ENCODE measurements at regions not wholly inside any gene's neighbourhood (a gene's known extent, or its start where the extent isn't known, plus 50 kb on each side); places are given as distances from the start of the nearest gene placed in this dataset.
"Not testable (repeated sequence)": the region's sequence is repeated elsewhere in the genome, so short reads cannot be mapped to it uniquely, and the experiment has no call there.

DNA sequence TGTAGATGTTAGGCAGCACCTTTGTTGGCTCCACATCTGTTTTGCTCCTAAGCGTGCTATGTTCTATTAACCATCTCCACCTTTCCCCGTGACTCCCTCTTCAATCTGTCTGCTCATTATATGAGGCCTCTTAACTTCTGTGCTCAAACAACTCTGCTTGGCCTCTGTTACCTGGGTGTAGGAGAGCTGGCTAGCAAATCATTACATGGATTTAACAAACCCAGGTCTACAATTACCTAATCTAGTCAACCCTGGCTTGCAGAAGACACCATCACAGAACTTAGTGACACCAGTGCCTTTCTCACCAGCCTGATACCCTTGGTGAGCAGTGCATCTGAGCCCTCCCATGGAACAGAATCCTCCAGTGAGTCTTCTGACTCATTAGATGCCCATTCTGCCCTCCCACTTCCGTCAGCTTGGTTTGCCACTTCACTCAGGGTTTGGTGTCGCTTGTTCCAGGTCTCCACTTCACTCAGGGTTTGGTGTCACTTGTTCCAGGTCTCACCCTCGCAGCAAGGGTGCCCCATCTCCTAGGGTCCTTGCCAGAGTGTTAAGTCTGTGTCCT is 92.0 kb upstream of the KIF26B start:
- DNase-seq (ENCODE audit: low spot score) (no peak), FAIRE-seq (no peak)

DNA sequence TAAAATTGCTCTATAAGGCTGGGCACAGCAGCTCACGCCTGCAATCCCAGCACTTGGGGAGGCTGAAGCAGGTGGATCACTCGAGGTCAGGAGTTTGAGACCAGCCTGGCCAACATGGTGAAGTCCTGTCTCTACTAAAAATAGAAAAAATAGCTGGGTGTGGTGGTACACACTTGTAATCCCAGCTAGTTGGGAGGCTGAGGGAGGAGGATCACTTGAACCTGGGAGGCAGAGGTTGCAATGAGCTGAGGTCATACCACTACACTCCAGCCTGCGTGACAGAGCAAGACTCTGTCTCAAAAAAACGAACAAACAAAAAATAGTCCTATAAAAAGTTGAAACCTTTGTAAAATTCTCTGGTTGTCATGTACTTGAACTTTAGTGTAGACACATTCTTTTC is 93.0 kb upstream of the KIF26B start:
- DNase-seq (ENCODE audit: low spot score); FAIRE-seq: not testable (repeated sequence)

DNA sequence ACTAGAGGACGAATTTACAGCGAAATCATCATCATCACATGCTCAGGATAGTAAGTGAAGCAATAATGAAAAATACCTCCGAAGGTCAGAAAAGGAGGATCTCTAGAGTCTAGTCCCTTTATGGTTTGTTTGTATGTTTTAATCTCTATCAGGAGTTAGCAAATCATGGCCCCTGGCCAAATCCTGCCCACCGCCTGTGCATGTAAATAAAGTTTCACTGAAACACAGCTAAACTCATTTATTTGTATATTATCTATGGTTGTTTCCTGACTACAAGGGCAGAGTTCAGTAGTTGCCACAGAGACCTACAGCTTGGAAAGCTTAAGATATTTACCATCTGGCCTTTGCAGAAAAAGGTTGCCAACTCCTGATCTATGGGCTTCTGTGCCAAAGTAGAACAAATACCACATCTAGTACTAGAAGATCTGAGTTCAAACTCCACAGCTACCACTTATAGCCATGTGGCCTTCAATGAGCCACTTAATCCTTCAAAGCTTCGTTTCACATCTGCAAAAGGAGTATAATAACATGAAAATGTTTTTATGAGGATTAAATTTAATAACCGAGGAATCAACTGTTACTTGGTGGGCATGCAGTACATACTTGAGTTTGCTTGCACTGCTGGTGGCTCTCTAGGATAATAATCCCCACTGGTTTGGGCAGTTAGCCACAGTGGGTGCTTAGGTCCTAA is 94.0 kb upstream of the KIF26B start:
- no peak for FAIRE-seq
- no peak for DNase-seq (ENCODE audit: low spot score)

DNA sequence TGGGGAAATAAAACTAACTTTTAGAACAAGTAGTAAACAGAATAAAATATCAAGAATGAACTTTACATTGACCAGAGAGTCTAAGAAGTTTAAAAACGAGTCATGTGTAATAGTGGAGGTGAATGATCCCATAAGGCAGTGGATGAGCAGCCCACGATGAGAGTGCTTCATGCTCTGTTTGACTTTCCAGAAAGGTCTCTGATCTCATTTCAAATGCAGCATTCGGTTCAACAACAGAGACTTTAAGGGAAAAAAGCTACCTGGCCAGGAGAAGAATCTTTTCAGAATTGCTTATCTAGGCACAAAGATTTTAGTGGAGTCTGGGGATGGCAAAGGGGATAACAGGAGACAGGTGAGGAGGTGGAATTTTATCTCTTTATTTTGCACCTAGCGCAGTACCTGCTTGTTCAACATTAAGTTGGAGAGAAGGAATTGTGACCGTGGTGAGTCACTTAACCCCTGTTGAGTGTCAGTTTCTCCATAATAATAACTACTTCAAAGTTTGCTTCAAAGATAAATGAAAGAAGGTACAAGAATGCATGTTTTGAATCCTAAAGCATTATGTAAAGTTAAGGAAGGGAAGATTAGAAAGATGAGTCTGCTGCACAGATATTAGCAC is 94.9 kb upstream of the KIF26B start:
- DNase-seq (ENCODE audit: low spot score), result no peak
- no peak for FAIRE-seq

DNA sequence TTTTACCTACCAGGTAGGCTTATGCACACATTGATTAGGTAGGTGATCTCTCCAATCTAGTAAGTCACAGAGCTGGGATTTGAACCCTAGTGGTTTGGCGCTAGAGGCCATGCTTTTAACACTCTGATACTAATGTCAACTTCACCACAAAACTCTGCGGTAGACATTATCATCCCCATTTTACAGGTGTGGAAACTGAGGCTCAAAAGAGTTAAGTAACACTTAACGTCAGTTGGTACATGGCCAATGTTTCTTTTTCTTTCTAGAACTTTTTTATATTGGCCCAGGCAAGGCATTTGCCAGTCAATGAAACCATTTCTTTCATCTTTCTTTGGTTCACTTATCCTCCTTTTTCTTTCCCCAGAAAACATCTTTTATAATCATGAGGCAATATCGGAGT is 95.9 kb upstream of the KIF26B start:
- no peak for FAIRE-seq
- no peak for DNase-seq (ENCODE audit: low spot score)

DNA sequence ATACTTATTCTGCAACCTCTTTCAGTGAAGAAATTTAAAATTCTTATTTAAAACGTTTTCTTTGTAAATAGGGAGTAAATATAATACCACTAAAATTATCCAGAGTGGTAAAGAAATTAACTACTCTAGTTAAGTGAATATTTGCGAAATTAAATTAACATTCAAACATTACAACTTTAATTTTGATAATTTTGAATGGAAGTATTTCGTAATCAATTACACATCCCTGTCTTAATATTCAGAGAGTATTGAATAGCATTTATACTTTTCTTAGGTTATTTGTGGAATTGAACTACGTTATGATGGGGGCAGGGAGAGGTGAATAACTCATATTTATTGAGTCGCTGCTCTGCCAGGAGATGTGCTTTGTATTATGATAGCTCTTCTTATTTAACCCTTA is 96.3 kb upstream of the KIF26B start:
- no peak for FAIRE-seq
- no peak for DNase-seq (ENCODE audit: low spot score)

DNA sequence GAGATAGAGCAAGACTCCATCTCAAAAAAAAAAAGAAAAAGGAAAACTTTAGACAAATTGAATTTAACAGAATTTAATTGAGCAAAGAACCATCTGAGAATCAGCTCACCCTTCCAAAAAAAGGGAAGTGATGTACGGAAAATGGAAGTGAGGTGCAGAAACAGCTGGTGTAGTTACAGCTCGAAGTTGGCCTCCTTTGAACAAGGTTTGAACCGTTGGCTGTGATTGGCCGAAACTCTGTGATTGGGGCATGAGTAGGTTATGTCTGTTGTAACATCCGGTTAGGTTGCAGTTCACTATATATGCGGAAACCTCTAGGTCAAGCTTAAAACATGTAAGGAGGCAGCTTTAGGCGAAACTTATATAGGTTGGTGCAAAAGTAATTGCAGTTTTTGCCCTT is 97.9 kb upstream of the KIF26B start:
- FAIRE-seq, result no peak
- no peak for DNase-seq (ENCODE audit: low spot score)

DNA sequence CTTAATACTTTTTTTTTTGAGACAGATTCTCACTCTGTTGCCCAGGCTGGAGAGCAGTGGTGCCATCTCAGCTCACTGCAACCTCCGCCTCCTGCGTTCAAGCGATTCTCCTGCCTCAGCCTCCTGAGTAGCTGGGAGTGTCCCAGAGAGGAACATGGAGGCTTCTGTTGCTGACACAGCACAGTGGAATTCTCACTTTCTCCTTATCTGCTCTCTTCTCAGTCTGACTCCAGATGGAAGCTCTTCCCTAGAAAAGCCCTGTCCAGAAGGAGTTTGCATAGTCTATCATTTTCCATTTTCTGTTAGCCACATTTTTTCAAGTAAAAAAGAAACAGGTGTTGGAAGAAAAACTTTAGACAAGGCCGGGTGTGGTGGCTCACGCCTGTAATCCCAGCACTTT is 98.5 kb upstream of the KIF26B start:
- DNase-seq (ENCODE audit: low spot score), result not testable (repeated sequence)

DNA sequence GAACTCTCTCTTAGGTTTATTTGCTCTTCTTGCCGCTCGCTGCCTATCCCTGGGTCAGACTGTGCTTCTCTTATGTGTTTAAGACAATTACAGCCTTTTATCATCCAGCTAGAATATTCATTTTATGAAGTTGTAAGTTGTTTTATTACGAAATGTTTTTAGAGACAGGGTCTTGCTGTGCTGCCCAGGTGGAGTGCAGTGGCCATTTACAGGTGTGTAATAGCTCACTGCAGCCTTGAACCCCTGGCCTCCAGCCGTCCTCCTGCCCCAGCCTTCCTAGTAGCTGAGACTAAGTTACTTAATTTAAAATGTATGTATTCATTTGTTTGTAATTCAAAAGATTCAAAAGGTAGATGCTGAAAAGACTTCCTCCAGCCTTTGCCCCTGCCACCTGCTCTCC is 99.0 kb upstream of the KIF26B start:
- no peak for DNase-seq (ENCODE audit: low spot score)
- FAIRE-seq, result no peak

More for the DNA sequence above, 98.5 kb upstream of the KIF26B start:
- not testable (repeated sequence) for FAIRE-seq

DNA sequence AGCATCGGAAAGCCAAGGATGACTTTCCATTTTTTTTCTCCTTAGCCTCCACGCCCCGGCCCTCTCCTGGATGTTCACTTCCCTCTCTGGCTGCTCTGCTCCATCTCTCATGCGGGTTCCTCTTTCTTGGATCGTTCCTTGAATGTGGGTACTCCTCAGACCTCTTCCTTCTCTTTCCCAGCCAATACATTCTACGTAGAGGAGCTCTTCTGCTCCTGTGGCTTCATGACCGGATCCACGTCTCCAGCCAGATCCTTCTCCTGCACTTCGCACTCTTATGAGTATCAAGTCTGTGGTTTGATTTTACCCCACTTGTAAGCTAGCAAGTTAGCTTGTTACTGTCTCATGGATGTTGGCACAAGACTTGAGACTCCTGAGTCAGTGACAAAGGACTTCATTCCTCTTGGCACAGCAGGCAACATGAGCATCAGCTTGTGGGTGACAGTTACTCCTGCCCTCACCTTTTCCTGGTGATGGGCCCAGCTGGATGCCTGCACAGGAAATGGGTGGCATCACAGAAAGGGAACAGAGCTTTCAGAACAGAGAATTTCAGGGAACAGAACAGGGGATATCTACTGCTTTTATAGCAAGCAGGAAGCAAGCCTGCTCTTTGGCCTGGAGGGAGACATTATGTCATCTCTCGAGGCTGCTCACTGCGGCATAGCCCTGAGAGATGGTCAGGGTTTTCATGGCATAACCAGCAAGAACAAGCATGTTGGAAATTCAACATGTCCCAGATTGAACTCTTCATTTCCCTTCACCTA is 100.1 kb upstream of the KIF26B start:
- FAIRE-seq (no peak), DNase-seq (ENCODE audit: low spot score) (no peak)

DNA sequence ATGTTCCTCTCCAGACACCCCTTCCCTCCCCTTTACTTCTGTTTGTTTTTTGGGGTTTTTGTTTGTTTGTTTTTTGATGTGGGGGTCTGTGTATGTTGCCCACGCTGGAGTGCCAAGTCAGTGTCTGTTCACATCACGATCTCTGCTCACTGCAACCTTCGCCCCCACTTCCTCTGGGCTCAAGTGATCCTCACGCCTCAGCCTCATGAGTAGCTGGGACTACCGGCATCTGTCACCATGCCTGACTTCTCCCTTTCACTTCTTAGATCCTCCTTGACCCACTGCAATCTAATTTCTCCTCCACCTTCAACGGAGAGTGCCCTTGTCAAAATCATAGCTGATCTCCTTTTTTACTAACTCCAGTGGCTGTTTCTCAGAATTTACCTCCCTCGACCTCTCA is 100.7 kb upstream of the KIF26B start:
- FAIRE-seq (no peak), DNase-seq (ENCODE audit: low spot score) (no peak)

DNA sequence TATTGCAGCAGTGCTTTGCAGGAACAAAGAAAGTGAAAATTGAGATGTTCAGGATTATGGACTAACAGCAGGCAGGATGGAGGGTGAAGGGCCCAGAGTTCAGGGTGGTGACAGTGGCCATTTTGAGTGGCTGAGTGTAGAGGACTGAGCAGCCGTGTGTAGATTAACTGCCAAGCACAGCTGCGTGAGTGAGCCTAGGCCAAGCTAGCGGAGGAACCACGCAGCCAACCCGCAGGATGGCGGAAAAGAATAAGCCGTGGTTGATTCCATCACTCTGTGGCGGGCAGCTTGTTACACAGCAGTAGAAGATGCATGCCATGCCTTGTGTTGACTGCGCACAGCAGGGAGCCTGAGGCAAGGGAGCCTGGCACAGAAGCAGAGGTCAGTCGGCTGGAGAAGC is 102.5 kb upstream of the KIF26B start:
- DNase-seq (ENCODE audit: low spot score), result no peak
- no peak for FAIRE-seq

DNA sequence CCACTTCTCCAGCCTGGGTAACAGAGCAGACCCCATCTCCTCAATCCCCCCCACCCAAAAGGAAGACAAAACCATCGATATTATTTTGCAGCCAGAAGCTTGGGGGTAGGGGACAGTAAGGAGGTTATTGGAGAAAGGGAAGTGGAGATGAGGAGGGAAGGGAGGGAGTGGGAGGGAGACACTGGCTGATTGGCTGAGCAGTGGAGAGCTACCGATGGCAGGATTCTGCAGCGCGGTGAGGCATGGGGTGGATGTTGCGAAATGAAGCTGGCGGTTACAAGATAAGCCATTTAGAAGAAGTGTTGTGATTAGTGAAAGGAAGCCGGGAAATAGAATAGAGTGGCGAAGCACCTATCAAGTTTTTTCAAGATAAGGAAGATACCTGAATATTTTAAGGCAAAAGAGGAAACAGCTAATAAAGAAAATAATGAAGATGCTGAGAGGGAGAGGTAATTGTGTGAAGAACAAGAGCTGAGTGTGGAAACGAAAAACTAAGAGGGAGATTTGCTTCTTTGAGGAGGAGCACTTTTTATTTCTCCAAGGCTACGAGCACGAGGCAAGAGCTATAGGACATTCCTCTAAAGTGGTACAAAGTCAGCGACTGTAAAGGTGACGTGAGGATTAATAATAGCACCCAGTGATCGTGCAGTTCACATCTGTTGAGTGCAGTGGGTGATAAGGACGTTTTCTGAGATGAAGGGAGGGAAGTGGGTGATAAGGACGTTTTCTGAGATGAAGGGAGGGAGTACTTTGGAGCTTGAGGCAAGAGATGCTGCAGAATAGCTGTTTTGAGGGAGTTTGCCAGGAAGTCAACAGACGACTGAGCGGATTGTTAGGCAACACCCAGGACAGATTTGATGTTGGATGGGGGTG is 103.2 kb upstream of the KIF26B start:
- FAIRE-seq, result no peak
- DNase-seq (ENCODE audit: low spot score), result no peak

DNA sequence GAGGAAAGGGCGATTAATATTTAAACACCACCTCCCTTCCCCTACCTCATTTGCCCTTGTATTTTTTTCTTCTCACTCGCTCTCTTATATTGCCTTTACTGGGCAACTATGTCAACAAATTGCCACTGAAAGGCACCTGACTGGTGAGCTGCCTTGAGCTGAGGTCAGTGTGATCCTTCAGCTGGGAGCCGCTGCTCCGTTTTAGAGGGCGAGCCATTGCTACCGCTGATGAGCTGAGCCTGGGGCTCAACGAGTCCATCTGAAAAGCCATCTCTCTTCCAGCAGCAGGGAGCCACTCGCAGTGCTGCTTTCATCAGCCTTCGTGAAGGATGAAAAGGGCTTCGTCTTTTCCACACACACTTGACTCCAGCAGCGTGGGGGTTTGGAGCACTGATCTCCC is 108.0 kb upstream of the KIF26B start:
- FAIRE-seq (no peak), DNase-seq (ENCODE audit: low spot score) (no peak)

DNA sequence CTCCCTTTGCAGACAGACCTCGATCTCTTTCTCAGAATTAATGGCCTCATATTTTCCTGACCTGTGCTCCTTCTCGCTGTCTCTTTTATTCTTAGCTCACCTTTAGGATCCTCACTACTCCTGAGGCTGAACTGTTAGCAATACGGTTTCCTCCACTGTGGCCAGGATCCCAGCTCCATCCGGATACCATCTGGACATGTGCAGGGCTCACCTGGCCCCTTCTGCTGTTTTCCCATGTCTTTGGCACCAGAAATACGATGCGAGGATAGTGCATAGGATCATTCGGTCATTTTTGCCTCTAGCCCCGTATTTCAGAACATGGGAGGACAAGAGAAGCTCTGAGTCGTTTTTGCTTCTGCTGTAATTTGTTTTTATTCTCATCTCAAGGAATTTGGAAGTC is 108.5 kb upstream of the KIF26B start:
- no peak for FAIRE-seq

DNA sequence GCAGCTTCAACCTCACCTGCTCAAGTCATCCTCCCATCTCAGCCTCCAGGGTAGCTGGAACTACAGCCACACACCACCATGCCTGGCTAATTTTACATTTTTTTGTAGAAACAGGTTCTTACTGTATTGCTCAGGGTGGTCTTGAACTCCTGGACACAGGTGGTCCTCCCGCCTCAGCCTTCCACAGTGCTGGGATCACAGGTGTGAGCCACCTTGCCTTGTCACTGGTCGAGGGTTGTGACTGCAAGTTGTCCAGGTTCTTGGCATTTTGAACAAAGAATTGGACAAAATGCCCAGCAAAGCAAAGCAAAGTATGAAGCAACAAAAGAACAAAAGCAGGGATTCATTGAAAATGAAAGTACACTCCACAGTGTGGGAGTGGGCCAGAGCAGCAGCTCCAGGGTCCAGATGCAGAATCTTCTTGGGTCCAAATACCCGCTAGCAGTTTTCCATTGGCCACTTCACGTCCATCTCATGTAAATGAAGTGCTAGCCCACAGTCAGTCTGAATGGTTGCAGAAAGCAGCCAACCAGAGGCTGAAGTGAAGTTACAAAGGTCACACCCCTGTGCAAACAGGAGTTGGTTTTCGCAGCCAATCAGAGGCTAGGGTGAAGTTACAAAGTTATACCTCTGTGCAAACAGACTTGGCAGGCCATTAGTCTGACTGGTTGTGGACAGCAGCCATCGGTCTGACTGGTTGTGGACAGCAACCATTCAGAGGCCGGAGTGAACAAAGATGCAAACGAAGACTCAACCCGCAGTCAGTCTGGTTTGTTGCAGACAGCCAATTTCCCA is 109.5 kb upstream of the KIF26B start:
- FAIRE-seq (no peak), DNase-seq (ENCODE audit: low spot score) (no peak)

More for the DNA sequence above, 108.5 kb upstream of the KIF26B start:
- DNase-seq (ENCODE audit: low spot score), result no peak

DNA sequence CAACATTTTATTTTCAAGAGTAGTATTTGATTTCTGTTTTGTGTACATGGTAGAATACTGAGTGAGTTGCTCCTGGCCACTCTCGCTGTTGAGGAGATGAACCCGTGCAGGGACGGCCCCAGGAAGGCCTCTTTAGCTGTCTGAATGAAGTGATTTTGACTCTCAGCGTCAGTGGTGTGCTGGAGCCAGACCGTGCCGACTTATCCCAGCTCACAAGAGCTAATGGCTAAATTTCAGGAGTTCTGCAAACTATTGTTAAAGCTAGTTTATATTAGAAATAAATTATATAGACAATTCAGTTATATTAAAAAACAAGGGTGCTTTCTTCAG is 111.2 kb upstream of the KIF26B start:
- DNase-seq (ENCODE audit: low spot score), result no peak
- no peak for FAIRE-seq

DNA sequence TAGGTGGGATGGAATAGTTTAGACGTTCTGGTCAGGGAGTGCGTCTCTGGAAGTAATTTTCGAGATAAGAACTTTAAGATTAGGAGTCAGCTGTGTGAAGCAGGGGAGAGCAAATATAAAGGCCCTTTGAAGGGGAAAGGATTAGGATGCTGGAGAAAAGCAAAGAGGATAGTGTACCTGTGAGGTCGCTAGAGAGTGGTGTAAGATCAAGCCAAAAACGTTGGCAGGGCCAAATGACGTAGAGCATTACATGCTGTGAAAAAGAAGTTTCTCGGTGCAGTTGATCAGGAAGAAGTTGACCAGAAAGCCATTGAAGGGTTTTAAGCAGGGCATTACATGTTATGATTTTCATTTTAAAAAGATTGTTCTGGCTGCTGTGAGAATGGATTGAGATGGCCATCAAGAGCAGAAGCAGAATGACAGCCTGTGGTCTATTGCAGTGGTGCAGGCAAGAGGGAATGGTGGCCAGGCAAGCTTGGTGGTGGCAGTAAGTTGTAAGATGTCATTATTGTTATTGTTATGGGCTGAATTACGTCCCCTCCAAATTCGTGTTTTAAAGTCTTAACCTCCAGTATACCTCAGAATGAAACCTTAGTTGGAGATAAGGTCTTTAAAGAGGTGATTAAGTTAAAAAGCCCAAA is 113.6 kb upstream of the KIF26B start:
- FAIRE-seq (no peak), DNase-seq (ENCODE audit: low spot score) (no peak)

DNA sequence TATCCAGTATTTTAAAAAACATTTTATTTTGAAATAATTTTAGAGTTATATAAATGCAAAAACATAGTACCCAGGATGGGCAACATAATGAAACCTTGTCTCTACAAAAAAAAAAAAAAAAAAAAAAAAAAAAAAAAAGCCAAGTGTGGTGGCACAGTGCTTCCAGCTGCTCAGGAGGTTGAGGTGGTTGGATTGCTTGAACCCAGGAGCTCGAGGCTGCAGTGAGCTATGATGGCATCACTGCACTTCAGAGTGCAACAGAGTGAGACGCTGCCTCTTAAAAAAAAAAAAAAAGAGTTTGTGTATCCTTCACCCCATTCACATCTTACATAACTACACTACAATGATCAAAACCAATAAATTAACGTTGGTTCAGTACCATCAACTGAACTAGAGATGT is 115.6 kb upstream of the KIF26B start:
- no peak for FAIRE-seq
- no peak for DNase-seq (ENCODE audit: low spot score)

DNA sequence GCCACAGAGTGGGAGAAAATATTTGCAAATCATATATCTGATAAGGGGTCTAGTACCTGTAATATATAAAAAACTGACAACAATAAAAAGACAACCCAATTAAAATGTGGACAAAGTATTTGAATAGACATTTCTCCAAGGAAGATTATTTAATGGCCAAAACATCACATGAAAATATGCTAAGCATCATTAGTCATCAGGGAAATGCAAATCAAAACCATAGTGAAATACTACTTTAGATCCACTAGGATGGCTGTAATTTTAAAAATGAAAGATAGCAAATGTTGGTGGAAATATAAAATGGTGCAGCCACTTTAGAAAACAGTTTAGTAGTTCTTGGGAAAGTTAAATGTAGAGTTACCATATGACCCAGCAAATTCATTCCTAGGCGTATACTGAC is 118.7 kb upstream of the KIF26B start:
- FAIRE-seq (no peak), DNase-seq (ENCODE audit: low spot score) (no peak)

Measured in urothelium cell line (cell line).